Nucleus accumbens (tissue), 56 donors: ENCODE measurements at regions not wholly inside any gene's neighbourhood (a gene's known extent, or its start where the extent isn't known, plus 50 kb on each side); places are given as distances from the start of the nearest gene placed in this dataset.
"Not testable (repeated sequence)": the region's sequence is repeated elsewhere in the genome, so short reads cannot be mapped to it uniquely, and the experiment has no call there.

ENCODE experiments used
- DNase-seq, 56 donors: peaks; one replicate each; lab custom pipeline; 2025; lab: John Stamatoyannopoulos, UW

DNA sequence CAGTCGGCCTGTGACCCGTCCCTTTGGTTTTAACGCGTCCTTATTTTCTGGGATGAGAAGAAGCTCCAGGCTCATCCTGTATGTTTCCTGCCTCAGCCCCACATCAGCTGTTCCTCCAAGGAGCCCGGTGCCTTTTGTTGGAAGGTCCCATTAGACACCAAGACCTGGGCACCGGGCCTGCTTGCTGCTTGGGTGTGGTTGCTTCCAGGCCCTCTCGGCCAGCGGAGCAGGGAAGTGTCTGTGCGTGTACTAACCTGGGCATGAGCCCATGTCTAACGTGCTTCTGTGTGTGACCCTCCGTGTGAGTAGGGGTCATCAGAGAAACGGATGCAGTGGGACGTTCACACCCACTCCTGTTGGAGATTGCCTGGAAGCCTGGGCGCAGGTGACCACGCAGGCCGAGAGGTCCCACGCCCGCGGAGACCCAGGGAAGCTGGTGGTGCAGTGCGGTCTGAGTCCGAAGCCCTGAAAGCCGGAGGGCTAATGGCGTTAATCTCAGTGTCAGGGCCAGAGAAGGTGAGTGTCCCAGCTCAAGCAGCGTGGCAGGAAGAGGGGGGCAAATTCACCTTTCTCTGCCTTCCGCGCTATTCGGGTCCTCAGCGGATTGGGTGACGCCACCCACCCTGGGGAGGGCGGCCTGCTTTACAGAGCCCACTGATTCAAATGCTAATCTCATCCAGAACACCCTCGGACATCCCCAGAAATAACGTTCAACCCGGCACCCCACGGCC lies 131.3 kb downstream of the KIF26A start:
- DNase-seq: not testable (repeated sequence)

DNA sequence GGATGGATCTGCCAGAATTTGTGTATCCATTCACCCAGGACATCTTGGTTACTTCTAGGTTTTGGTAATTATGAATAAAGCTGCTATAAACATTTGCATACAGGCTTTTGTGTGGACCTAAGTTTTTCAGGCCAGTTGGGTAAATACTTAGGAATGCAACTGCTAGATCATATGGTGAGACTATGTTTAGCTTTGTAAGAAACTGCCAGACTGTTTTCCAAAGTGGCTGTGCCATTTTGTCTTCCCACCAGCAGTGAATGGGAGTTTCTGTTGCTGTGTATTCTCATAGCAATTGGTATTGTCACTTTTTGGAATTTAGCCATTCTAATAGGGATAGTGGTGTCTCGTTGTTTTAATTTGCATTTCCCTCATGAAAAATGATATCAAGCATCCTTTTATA lies 133.0 kb downstream of the KIF26A start:
- no peak for DNase-seq

- DNase-seq: no peak
Observed at GRCh38 chr14:104274806-104275205, 136.4 kb downstream of the KIF26A start.

- no peak for DNase-seq
Observed at GRCh38 chr14:104277416-104278213, 139.2 kb downstream of the KIF26A start.

DNA sequence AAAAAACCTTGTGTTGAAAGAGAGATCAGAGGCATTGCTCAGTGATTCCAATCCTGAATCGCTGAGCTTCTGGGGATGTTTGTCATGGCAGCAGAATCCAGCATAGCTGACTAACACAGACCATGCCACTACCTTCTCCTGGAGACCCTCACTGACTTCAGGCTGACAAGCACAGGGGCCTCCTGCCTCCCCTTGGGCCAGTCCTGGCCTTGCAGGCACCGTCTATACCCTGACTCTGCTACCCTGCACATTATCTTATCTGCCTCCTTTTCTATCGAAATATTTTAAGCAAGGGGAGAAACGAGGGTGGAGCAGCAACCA lies 139.8 kb downstream of the KIF26A start:
- DNase-seq: no peak

DNA sequence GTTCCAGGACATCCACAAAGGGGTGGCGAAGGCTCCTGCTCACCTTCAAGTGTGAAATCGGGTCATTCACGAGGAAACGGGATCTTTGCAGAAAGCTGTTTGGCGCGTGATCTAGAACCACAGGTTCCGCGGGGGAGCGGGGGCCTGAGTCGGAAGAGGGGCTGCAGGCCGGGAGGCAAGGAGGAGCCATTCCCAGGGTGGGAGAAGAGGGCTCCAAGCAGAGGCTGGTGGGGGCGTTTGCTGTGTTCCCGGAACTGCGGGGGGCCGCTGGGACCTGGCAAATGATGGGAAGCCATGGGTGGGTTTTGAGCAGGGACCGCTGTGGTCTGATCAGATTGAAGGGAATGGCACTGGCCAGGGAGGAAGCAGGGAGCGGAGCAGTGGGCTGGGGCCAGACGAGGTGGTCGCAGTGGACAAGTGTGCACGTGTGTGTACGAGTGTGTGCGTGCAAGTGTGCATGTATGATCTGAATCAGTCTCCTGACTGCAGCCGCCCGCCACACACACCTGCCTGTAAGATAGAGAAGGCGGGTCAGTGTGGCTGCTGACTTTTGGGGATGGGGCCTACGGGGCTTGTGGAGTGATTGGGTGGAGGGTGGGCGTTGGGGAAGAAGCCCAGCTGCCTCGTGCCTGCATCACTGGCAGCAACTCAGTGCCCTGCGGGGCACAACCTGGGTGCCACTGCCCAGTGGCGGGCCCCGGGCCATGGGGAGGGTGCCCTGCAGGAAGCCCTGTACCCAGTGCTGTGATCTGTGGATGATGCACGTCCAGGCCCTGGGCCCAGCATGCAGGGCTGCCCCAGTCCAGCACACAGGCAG lies 141.9 kb downstream of the KIF26A start:
- DNase-seq: no peak

DNA sequence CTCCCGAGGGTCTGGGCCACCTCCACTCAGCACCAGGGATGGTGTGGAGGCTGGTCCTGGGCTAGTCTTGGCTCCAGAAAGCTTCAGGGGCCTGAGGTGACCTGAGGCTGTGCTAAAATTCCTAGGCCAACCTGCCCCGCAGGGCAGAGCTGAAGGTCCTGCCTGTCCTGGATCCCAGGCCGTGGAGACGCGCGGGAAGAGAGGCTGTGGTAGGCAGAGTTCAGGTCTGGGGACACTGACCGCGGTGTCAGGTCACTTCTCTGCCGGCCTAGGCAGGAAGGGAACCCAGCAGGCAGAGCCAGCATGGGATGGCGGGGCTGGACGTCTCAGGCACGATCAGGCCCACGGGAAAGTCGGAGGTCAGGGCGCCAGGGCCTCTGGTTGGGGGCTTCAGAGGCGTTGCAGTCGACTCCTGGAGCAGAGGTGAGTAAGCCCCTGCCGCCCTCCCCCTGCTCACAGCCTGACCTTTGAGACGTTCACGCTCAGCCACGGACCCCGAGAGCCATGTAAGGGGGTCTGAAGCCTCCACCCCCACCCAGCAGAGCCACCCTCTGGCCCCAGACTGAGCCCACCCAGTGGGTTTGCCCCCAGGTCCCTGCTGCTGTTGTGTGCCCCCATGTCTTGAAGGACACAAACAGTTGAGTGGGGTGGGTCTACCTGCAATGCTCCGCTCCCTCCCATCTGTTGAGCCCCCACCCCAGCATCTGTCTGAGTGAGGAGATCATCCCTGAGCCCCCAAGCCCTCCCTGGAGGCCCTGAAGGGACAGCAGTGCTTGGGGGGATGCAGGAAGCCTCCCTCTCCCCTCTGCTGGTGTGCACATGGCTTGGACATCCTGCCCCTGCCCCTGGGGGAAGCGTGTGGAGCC lies 142.7 kb downstream of the KIF26A start:
- no peak for DNase-seq

GRCh38 chr14:104281768-104282301 lies 143.4 kb downstream of the KIF26A start:
- DNase-seq: no peak

- no peak for DNase-seq
Observed at GRCh38 chr14:104282332-104283196, 144.2 kb downstream of the KIF26A start.

DNA sequence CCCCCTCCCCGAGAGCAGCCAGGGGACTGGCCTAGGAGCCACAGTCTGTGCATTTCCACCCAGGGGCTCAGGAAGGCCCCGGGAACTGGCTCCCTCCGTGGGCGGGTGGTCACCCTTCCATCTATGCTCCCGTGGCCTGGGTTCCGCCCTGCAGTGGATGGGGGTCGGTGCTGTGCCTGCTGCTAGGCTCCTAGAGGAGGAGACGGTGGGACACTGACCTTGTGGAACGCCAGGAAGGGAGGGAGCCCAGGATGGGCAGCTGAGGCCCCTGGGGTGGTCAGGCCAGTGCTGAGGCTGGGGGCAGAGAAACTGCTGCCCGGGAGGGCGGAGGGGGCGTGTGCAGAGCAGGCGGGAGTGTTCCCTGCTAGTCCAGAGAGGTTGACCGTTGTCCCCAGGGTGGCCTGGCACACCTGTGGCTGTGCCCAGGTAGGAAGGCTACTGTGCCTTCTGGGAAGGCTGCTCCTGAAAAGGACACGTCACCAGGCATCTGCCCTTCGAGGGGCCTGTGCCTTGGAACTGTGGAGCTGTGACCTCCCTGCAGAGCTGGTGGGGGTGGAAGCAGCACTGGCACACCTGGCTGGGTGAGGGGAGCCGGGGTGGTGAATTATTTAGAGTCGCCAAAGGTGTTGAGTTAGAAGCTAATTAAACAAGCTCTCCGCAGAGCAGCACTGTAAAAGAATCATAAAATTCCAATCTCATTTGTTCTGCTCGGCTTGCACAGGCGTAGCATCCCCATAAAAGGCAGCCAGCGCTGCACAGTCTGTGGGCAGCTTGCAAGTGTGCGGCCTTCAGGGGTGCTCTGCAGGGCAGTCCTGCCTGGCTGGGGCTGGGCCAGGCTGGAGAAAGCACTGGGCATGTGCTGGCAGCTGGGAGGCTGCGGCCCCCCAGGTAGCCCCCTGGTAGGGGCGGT lies 145.1 kb downstream of the KIF26A start:
- no peak for DNase-seq

DNA sequence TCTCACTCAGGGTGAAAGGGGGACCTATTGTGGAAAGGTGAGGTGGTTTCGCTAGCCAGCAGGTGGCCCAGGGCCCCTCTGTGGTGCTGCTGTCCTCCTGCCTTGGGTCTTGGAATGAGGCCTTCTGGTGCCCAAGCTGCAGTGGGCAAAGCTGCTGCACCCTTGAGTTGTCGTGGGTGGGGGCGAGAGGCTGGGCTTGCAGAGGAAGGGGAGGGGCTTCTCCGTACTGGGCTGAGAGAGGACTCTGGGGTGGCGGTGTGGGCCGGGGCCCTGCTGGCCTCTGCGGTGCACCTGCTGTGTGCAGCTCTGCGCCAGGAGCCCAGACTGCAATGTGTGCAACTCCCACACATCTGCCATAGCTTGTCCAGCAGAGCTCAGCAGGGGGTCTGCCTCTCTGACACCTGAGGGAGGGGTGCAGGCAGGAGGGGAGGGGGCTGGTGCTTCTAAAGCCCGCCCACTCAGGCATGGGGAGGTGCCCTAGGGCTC lies 145.8 kb downstream of the KIF26A start:
- DNase-seq: no peak

GRCh38 chr14:104284636-104285507 lies 146.5 kb downstream of the KIF26A start:
- DNase-seq: no peak

DNA sequence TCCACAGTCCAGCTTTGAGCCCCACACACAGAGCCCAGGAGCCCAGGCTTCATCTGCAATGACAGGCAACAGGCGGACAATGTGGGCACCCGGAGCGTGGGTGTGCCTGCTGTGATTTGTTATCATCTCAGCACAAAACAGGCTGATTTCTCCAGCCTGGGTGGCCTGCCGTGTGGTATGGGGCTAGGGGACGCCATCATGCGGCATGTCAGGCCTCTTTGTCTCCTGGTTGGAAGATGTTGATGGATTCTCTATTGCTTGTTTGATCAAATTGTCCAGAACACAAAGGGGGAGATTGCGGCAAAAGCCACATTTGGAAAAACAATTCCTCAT lies 147.1 kb downstream of the KIF26A start:
- no peak for DNase-seq

DNA sequence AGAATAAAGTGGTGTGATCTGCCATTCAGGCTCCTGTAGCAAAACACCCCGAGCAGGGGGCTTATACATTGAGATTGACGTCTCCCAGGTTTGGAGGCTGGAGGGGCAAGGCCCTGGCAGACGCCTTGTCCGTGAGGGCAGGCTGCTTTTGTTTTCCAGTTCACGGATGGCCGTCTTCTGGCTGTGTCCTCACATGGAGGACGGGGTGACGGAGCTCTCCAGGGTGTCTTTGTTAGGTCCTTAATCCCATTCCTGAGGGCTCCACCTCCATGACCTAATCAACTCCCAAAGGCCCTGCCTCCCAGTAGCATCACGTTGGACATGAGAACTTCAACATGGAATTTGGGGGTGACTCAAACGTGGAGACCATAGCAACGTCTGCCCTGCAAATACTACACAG lies 147.7 kb downstream of the KIF26A start:
- no peak for DNase-seq

DNA sequence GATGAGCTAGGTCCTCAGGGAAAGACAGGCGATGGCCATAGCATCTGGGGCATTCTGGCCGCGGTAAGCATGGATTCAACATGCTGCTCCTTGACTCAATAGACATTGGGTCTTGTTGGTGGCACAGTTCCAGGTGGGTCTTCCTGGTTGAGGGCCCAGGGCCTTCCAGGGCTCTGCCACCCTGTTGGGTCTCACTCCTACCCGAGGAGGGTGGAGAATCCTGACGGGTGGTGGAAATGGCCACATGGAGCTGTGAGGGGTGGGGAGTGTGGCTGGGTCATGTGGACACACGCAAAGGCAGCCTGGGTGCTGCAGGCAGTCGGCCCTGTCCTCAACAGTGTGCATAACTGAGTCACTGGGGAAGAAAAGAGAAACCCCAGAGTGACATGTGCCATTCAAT lies 148.1 kb downstream of the KIF26A start:
- no peak for DNase-seq

DNA sequence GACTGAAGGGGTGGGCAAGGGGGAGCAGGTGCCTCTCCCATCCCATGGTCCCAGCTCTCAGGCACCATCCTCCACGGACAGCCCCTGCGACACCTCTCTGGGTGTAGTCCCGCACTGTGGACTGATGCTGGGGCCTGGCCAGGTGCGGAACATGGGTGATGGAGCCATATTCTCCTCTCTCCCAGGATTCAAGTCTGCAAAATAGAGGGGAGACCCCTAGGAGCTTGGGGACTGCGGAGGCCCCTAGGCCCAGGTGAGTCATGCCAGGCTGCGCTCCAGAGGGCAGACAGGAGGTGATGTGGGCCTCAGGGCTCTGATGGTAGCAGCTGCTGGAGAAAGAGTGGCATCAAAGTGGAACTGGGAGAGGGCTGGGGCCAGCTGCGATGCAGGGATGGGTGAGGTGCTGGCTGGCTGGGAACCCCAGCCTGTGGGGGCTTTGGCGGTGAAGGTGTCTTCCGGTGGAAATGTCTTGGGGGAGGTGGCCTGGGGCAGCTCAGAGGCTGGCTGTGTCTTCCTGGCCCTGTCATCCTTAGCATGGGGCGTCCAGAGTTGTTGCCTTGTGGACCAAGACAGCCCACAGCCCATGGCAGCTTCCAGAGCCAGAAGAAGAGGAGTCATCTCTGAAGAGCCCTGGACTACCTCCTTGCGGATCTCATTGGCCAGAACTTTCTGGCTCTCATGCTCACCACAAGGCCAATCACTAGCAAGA lies 149.1 kb downstream of the KIF26A start:
- DNase-seq: no peak
